ENCODE measurements at regions not wholly inside any gene's neighbourhood (a gene's known extent, or its start where the extent isn't known, plus 50 kb on each side); places are given as distances from the start of the nearest gene placed in this dataset.
"Not testable (repeated sequence)": the region's sequence is repeated elsewhere in the genome, so short reads cannot be mapped to it uniquely, and the experiment has no call there.

DNA sequence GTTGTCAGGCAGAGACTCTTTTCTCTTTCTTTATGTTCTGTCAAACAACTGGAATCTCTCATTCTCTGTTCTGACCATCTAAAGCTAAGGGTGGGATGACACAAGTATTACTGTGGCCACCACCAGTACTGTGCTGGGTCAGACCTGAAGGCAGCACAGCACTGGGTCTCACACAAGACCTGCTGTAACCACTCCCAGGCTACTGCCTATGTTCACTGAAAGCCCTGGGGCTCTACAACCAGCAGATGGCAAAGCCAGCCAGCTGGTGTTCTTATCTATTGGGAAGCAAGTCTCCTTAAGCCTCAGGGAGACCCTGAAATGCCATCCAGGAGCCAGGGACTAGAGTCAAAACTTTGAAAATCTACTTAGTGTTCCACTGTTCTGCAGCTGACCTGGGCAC is 189.5 kb downstream of the SLCO4C1 start:
- Histone ChIP-seq H3K4me3 (ENCODE audit: low read depth in 1 of 2, low read length in 2 of 2) (no peak overlapping the region), H3K27ac (ENCODE audit: low read length) (no peak overlapping the region), H3K9me3 (ENCODE audit: control insufficient read depth in 1 of 2, low read length in 2 of 2) (no peaks in the 10 kb centered on the region), H3K36me3 (ENCODE audit: control insufficient read depth in 1 of 2, insufficient read depth in 2 of 2, low read length in 2 of 2) (no peaks in the 10 kb centered on the region), H3K27me3 (ENCODE audit: low read depth, low read length) (no peaks in the 10 kb centered on the region), H3K4me1 (ENCODE audit: control insufficient read depth in 1 of 2, insufficient read depth in 2 of 2, low read length in 2 of 2) (no peaks in the 10 kb centered on the region)

DNA sequence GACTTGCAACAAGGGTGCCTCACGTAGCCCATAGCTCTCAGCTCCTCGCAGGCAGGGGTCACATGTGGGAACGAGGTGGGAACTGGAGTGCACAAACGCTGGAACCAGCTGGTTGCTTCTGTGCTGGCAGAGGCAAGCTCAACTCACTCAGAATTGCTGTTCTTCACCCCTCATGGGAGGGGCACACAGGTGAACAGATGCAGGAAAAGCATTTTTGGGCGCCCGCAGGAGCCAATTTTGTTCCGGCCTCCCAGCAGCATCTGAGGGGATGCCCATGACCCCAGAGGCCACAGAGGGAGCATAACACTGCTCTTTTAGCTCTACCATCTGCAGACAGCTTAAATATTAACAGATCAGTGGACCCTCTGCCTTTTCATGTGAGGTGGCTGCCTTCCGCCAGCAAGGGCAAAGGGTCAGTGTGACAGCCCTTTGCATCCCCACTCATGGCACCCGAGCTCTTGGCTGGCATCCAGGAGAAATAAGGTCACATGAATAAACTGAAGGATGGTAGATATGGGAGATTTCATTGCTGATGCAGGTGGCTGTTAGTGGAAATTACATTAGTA is 196.2 kb downstream of the SLCO4C1 start:
- H3K9me3 ChIP-seq (ENCODE audit: control insufficient read depth in 1 of 2, low read length in 2 of 2), result peaks cover 0 to 3% of the 10 kb centered on the region in 2 donors
- no peaks in the 10 kb centered on the region for H3K27me3 ChIP-seq (ENCODE audit: low read depth, low read length)
- no peaks in the 10 kb centered on the region for H3K4me1 ChIP-seq (ENCODE audit: control insufficient read depth in 1 of 2, insufficient read depth in 2 of 2, low read length in 2 of 2)
- no peaks in the 10 kb centered on the region for H3K36me3 ChIP-seq (ENCODE audit: control insufficient read depth in 1 of 2, insufficient read depth in 2 of 2, low read length in 2 of 2)
- H3K27ac ChIP-seq (ENCODE audit: low read length), result no peak overlapping the region
- H3K4me3 ChIP-seq (ENCODE audit: low read depth in 1 of 2, low read length in 2 of 2), result no peak overlapping the region

DNA sequence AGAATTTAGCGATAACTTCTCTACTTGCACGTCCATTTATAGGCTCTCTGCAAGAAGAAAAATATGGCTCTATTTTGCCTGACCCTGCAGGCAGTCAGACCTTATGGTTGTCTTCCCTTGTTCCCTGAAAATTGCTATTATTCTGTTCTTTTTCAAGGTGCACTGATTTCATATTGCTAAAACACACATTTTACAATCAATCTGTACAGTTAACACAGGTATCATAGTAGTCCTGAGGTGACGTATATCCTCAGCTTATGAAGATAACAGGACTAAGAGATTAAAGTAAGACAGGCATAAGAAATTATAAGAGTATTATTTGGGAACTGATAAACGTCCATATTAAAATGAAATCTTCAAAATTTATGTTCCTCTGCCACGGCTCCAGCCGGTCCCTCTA is 197.0 kb downstream of the SLCO4C1 start:
- not testable (repeated sequence) for H3K36me3 ChIP-seq (ENCODE audit: control insufficient read depth in 1 of 2, insufficient read depth in 2 of 2, low read length in 2 of 2); H3K4me3 ChIP-seq (ENCODE audit: low read depth in 1 of 2, low read length in 2 of 2); H3K9me3 ChIP-seq (ENCODE audit: control insufficient read depth in 1 of 2, low read length in 2 of 2); H3K27ac ChIP-seq (ENCODE audit: low read length); H3K4me1 ChIP-seq (ENCODE audit: control insufficient read depth in 1 of 2, insufficient read depth in 2 of 2, low read length in 2 of 2); H3K27me3 ChIP-seq (ENCODE audit: low read depth, low read length)

- H3K4me1 ChIP-seq (ENCODE audit: control insufficient read depth in 1 of 2, insufficient read depth in 2 of 2, low read length in 2 of 2); H3K4me3 ChIP-seq (ENCODE audit: low read depth in 1 of 2, low read length in 2 of 2); H3K9me3 ChIP-seq (ENCODE audit: control insufficient read depth in 1 of 2, low read length in 2 of 2); H3K27ac ChIP-seq (ENCODE audit: low read length); H3K36me3 ChIP-seq (ENCODE audit: control insufficient read depth in 1 of 2, insufficient read depth in 2 of 2, low read length in 2 of 2); H3K27me3 ChIP-seq (ENCODE audit: low read depth, low read length): not testable (repeated sequence)
These were observed 197.5 kb downstream of the SLCO4C1 start for GRCh38 chr5:102098606-102099005.

DNA sequence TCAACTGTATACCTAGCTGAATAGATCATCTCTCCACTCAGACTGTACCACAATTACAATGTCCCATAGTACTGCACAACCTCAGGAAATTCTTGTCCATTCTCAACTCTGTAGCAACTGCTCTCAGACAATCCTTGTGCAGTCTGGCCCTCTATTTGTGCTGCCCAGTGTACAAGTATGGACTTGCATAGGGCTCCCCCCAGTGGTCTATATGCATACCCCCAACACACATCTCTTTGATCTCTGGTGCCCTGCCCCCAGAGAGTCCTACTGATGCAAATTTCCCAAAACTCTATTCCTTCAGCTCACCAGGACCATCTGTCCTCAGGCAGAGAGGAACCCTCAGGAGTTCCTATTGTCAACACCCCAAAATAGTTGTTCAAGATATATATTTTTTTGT is 205.3 kb downstream of the SLCO4C1 start:
- no peaks in the 10 kb centered on the region for H3K36me3 ChIP-seq (ENCODE audit: control insufficient read depth in 1 of 2, insufficient read depth in 2 of 2, low read length in 2 of 2)
- no peaks in the 10 kb centered on the region for H3K27me3 ChIP-seq (ENCODE audit: low read depth, low read length)
- no peaks in the 10 kb centered on the region for H3K4me1 ChIP-seq (ENCODE audit: control insufficient read depth in 1 of 2, insufficient read depth in 2 of 2, low read length in 2 of 2)
- no peak overlapping the region for H3K4me3 ChIP-seq (ENCODE audit: low read depth in 1 of 2, low read length in 2 of 2)
- no peak overlapping the region for H3K27ac ChIP-seq (ENCODE audit: low read length)
- no peaks in the 10 kb centered on the region for H3K9me3 ChIP-seq (ENCODE audit: control insufficient read depth in 1 of 2, low read length in 2 of 2)

- H3K4me1 ChIP-seq (ENCODE audit: control insufficient read depth in 1 of 2, insufficient read depth in 2 of 2, low read length in 2 of 2), result no peaks in the 10 kb centered on the region
- no peaks in the 10 kb centered on the region for H3K9me3 ChIP-seq (ENCODE audit: control insufficient read depth in 1 of 2, low read length in 2 of 2)
- H3K27me3 ChIP-seq (ENCODE audit: low read depth, low read length), result no peaks in the 10 kb centered on the region
- H3K4me3 ChIP-seq (ENCODE audit: low read depth in 1 of 2, low read length in 2 of 2), result no peak overlapping the region
- no peaks in the 10 kb centered on the region for H3K36me3 ChIP-seq (ENCODE audit: control insufficient read depth in 1 of 2, insufficient read depth in 2 of 2, low read length in 2 of 2)
- H3K27ac ChIP-seq (ENCODE audit: low read length), result no peak overlapping the region
These were observed 206.2 kb downstream of the SLCO4C1 start for GRCh38 chr5:102089883-102090282.

- H3K36me3 ChIP-seq (ENCODE audit: control insufficient read depth in 1 of 2, insufficient read depth in 2 of 2, low read length in 2 of 2), result no peaks in the 10 kb centered on the region
- no peaks in the 10 kb centered on the region for H3K9me3 ChIP-seq (ENCODE audit: control insufficient read depth in 1 of 2, low read length in 2 of 2)
- H3K4me1 ChIP-seq (ENCODE audit: control insufficient read depth in 1 of 2, insufficient read depth in 2 of 2, low read length in 2 of 2), result no peaks in the 10 kb centered on the region
- H3K27me3 ChIP-seq (ENCODE audit: low read depth, low read length), result no peaks in the 10 kb centered on the region
- H3K27ac ChIP-seq (ENCODE audit: low read length), result no peak overlapping the region
- no peak overlapping the region for H3K4me3 ChIP-seq (ENCODE audit: low read depth in 1 of 2, low read length in 2 of 2)
These were observed 208.2 kb downstream of the SLCO4C1 start for GRCh38 chr5:102087906-102088305.

GRCh38 chr5:102080288-102080687 is 215.8 kb downstream of the SLCO4C1 start:
- Histone ChIP-seq H3K36me3 (ENCODE audit: control insufficient read depth in 1 of 2, insufficient read depth in 2 of 2, low read length in 2 of 2) (no peaks in the 10 kb centered on the region), H3K9me3 (ENCODE audit: control insufficient read depth in 1 of 2, low read length in 2 of 2) (no peaks in the 10 kb centered on the region), H3K27me3 (ENCODE audit: low read depth, low read length) (no peaks in the 10 kb centered on the region), H3K27ac (ENCODE audit: low read length) (no peak overlapping the region), H3K4me3 (ENCODE audit: low read depth in 1 of 2, low read length in 2 of 2) (no peak overlapping the region), H3K4me1 (ENCODE audit: control insufficient read depth in 1 of 2, insufficient read depth in 2 of 2, low read length in 2 of 2) (no peaks in the 10 kb centered on the region)

DNA sequence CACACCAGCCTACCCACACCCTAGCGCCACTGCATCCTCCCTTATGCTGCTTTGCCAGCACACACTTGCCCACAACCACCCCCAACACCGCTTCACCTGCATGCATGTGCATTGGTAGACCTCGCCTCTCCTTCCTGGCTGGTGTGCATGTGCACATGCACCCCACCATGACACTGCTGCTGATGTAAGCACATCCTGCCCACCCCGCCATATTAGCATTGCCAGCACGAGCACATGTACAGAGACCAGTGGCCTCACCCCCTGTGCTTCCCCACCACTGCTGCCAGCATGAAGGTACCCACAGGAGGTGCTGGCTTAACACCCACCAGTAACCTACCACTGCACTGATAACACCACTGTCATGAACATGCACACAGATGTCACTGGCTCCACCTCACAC is 218.2 kb downstream of the SLCO4C1 start:
- H3K4me3 ChIP-seq (ENCODE audit: low read depth in 1 of 2, low read length in 2 of 2), result no peak overlapping the region
- H3K27me3 ChIP-seq (ENCODE audit: low read depth, low read length), result no peaks in the 10 kb centered on the region
- no peaks in the 10 kb centered on the region for H3K36me3 ChIP-seq (ENCODE audit: control insufficient read depth in 1 of 2, insufficient read depth in 2 of 2, low read length in 2 of 2)
- no peak overlapping the region for H3K27ac ChIP-seq (ENCODE audit: low read length)
- no peaks in the 10 kb centered on the region for H3K9me3 ChIP-seq (ENCODE audit: control insufficient read depth in 1 of 2, low read length in 2 of 2)
- no peaks in the 10 kb centered on the region for H3K4me1 ChIP-seq (ENCODE audit: control insufficient read depth in 1 of 2, insufficient read depth in 2 of 2, low read length in 2 of 2)

- H3K27ac ChIP-seq (ENCODE audit: low read length), result no peak overlapping the region
- no peak overlapping the region for H3K4me3 ChIP-seq (ENCODE audit: low read depth in 1 of 2, low read length in 2 of 2)
- no peaks in the 10 kb centered on the region for H3K4me1 ChIP-seq (ENCODE audit: control insufficient read depth in 1 of 2, insufficient read depth in 2 of 2, low read length in 2 of 2)
- no peaks in the 10 kb centered on the region for H3K27me3 ChIP-seq (ENCODE audit: low read depth, low read length)
- H3K36me3 ChIP-seq (ENCODE audit: control insufficient read depth in 1 of 2, insufficient read depth in 2 of 2, low read length in 2 of 2), result no peaks in the 10 kb centered on the region
- H3K9me3 ChIP-seq (ENCODE audit: control insufficient read depth in 1 of 2, low read length in 2 of 2), result no peaks in the 10 kb centered on the region
These were observed 226.1 kb downstream of the SLCO4C1 start for GRCh38 chr5:102069974-102070373.

DNA sequence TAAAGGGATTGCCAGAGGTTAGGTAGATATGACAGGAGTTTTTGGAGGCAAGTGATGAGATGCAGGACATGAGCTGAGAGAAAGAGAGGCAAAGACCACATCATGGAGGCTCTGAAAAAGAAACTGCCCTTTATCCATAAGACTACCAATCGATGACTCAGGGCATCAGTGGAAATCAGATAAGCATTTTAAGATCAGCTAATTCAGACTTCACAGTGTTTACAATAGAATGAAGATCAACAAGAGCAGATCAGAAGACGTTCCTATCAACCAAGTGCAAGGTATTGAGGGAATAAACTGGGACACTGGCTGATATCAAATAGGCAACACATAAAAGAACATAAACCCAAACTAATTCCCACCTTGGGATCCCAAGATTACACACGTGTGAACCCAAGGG is 227.2 kb downstream of the SLCO4C1 start:
- Histone ChIP-seq H3K27me3 (ENCODE audit: low read depth, low read length) (no peaks in the 10 kb centered on the region), H3K4me3 (ENCODE audit: low read depth in 1 of 2, low read length in 2 of 2) (no peak overlapping the region), H3K27ac (ENCODE audit: low read length) (no peak overlapping the region), H3K36me3 (ENCODE audit: control insufficient read depth in 1 of 2, insufficient read depth in 2 of 2, low read length in 2 of 2) (no peaks in the 10 kb centered on the region), H3K9me3 (ENCODE audit: control insufficient read depth in 1 of 2, low read length in 2 of 2) (no peaks in the 10 kb centered on the region), H3K4me1 (ENCODE audit: control insufficient read depth in 1 of 2, insufficient read depth in 2 of 2, low read length in 2 of 2) (no peaks in the 10 kb centered on the region)

- Histone ChIP-seq H3K9me3 (ENCODE audit: control insufficient read depth in 1 of 2, low read length in 2 of 2) (no peaks in the 10 kb centered on the region), H3K4me3 (ENCODE audit: low read depth in 1 of 2, low read length in 2 of 2) (no peak overlapping the region), H3K27me3 (ENCODE audit: low read depth, low read length) (no peaks in the 10 kb centered on the region), H3K4me1 (ENCODE audit: control insufficient read depth in 1 of 2, insufficient read depth in 2 of 2, low read length in 2 of 2) (no peaks in the 10 kb centered on the region), H3K36me3 (ENCODE audit: control insufficient read depth in 1 of 2, insufficient read depth in 2 of 2, low read length in 2 of 2) (no peaks in the 10 kb centered on the region), H3K27ac (ENCODE audit: low read length) (no peak overlapping the region)
These were observed 246.6 kb downstream of the SLCO4C1 start for GRCh38 chr5:102049517-102049916.
